Esophagus muscularis mucosa (tissue), 4 donors: ENCODE measurements at regions not wholly inside any gene's neighbourhood (a gene's known extent, or its start where the extent isn't known, plus 50 kb on each side); places are given as distances from the start of the nearest gene placed in this dataset.

Experiments
- DNase-seq: peaks from one replicate; pipeline ENCODE4 v3.0.0-alpha.2; 2017; ENCODE audit errors: extremely low spot score
- H3K27ac ChIP-seq, 4 donors: fragments of 200-600 bp; sonication (generic); replicated peaks in 1 of 4; 1 replicate in 3 of 4; 2 replicates in 1 of 4; pipeline ENCODE4 v1.5.1; 2016 to 2019; ENCODE audit warnings: mild to moderate bottlenecking in 1 of 4
- H3K27me3 ChIP-seq, 4 donors: fragments of 200-600 bp; sonication (generic); one replicate each; pipeline versions ENCODE4 v1.5.1 to v1.6.0; 2016 to 2019
- H3K36me3 ChIP-seq, 4 donors: fragments of 200-600 bp; sonication (generic); one replicate each; pipeline ENCODE4 v1.5.1; 2016 to 2019
- H3K4me1 ChIP-seq, 4 donors: fragments of 200-600 bp; sonication (generic); one replicate each; pipeline ENCODE4 v1.5.1; 2016 to 2019
- H3K4me3 ChIP-seq, 4 donors: fragments of 200-600 bp; sonication (generic); 1 replicate in 2 of 4; 2 replicates in 2 of 4; pipeline ENCODE4 v1.5.1; 2016 to 2019; ENCODE audit warnings: mild to moderate bottlenecking in 4 of 4, moderate library complexity in 1 of 4
- H3K9me3 ChIP-seq, 4 donors: fragments of 200-600 bp; sonication (generic); 1 replicate in 3 of 4; 2 replicates in 1 of 4; pipeline ENCODE4 v1.5.1; 2016 to 2019
- CTCF ChIP-seq, 3 experiments: fragments of 200-600 bp in 2 of 3; fragments of 450-650 bp in 1 of 3; sonication (generic) in 2 of 3; IDR thresholded peaks; one replicate each; pipeline ENCODE4 v1.5.1; 2017 to 2019; ENCODE audit warnings: antibody characterized with exemption in 3 of 3, mild to moderate bottlenecking in 2 of 3, moderate library complexity in 1 of 3
- EP300 ChIP-seq: sonication (generic); formaldehyde crosslinking; IDR thresholded peaks from one replicate; pipeline ENCODE4 v1.6.1; 2017; ENCODE audit warnings: antibody characterized with exemption
- POLR2A ChIP-seq: fragments of 450-650 bp; IDR thresholded peaks from one replicate; pipeline ENCODE4 v1.6.1; 2017; ENCODE audit warnings: antibody characterized with exemption, moderate library complexity, mild to moderate bottlenecking, low read depth
- POLR2AphosphoS5 ChIP-seq, 2 donors: sonication (generic); formaldehyde crosslinking; IDR thresholded peaks; one replicate each; pipeline ENCODE4 v1.6.1; 2017; ENCODE audit warnings: antibody characterized with exemption in 2 of 2
- WGBS: methylation state at CpG from one replicate; pipeline ENCODE4 v1.1.5; 2018; 5-methylcytosine and 5-hydroxymethylcytosine counted together
- intact Hi-C: fragments of 100-400 bp; cut with DNase I; formaldehyde crosslinking; loops from one replicate; pipeline ENCODE4 v1.15.1; 2023

GRCh38 chr21:31573217-31573616, 86.3 kb upstream of the SOD1 start:
- no peak overlapping the region for H3K27ac ChIP-seq
- H3K9me3 ChIP-seq = peaks cover 0 to 12% (median 5%) of the 10 kb centered on the region in 4 donors
- intact Hi-C loops = no loop called here
- TF ChIP-seq POLR2A (no peak), EP300 (no peak), POLR2AphosphoS5 (IDR thresholded peaks at IDR 0.05) (no peak), CTCF (IDR thresholded peaks at IDR 0.05) (no peak)
- 91% methylated on average over 2 of the region's 2 CpGs for WGBS
- no peak for DNase-seq
- H3K4me1 ChIP-seq = no peaks in the 10 kb centered on the region
- H3K36me3 ChIP-seq = no peaks in the 10 kb centered on the region
- peaks cover 0 to 26% (median 0%) of the 10 kb centered on the region in 4 donors for H3K27me3 ChIP-seq
- H3K4me3 ChIP-seq = no peak overlapping the region

GRCh38 chr21:31571879-31572278, 87.6 kb upstream of the SOD1 start:
- Histone ChIP-seq H3K4me3 (no peak overlapping the region), H3K27ac (no peak overlapping the region), H3K9me3 (peaks cover 0 to 12% (median 5%) of the 10 kb centered on the region in 4 donors), H3K27me3 (peaks cover 0 to 26% (median 0%) of the 10 kb centered on the region in 4 donors), H3K36me3 (no peaks in the 10 kb centered on the region), H3K4me1 (no peaks in the 10 kb centered on the region)
- WGBS = 96% methylated on average over 4 of the region's 4 CpGs
- TF ChIP-seq POLR2A (no peak), POLR2AphosphoS5 (IDR thresholded peaks at IDR 0.05) (no peak), CTCF (IDR thresholded peaks at IDR 0.05) (no peak), EP300 (no peak)
- DNase-seq = no peak
- intact Hi-C loops = no loop called here

- H3K36me3 ChIP-seq = no peaks in the 10 kb centered on the region
- 70% methylated on average over 8 of the region's 8 CpGs for WGBS
Measured at GRCh38 chr21:31570824-31571566, 88.5 kb upstream of the SOD1 start.

GRCh38 chr21:31566611-31567010, 92.9 kb upstream of the SOD1 start:
- H3K27me3 ChIP-seq = no peaks in the 10 kb centered on the region
- no peak for DNase-seq
- no peak for TF ChIP-seq POLR2A
- no peak for TF ChIP-seq EP300
- TF ChIP-seq POLR2AphosphoS5 (IDR thresholded peaks at IDR 0.05) = no peak
- TF ChIP-seq CTCF (IDR thresholded peaks at IDR 0.05) = no peak
- intact Hi-C loops = no loop called here
- H3K36me3 ChIP-seq = no peaks in the 10 kb centered on the region
- H3K4me3 ChIP-seq = no peak overlapping the region
- H3K27ac ChIP-seq = no peak overlapping the region
- no CpG with 5 or more reads among the region's 7 CpGs for WGBS
- no peaks in the 10 kb centered on the region for H3K9me3 ChIP-seq
- no peaks in the 10 kb centered on the region for H3K4me1 ChIP-seq

More at GRCh38 chr21:31570824-31571566, 88.5 kb upstream of the SOD1 start:
- Histone ChIP-seq H3K4me3 (no peak overlapping the region), H3K9me3 (peaks cover 0 to 12% (median 5%) of the 10 kb centered on the region in 4 donors), H3K27ac (no peak overlapping the region), H3K4me1 (no peaks in the 10 kb centered on the region), H3K27me3 (peaks cover 0 to 19% (median 0%) of the 10 kb centered on the region in 4 donors)
- no peak for TF ChIP-seq EP300
- no peak for TF ChIP-seq POLR2A
- TF ChIP-seq CTCF (IDR thresholded peaks at IDR 0.05) = no peak
- no peak for TF ChIP-seq POLR2AphosphoS5 (IDR thresholded peaks at IDR 0.05)
- no peak for DNase-seq
- intact Hi-C loops = no loop called here
